ENCODE measurements at regions not wholly inside any gene's neighbourhood (a gene's known extent, or its start where the extent isn't known, plus 50 kb on each side); places are given as distances from the start of the nearest gene placed in this dataset.

GRCh38 chr7:21064698-21065648 is 278.3 kb upstream of the SP8 start:
- Mint-ChIP-seq H3K27ac (no peak overlapping the region), H3K27me3 (ENCODE audit: low read depth) (no peaks in the 10 kb centered on the region), H3K36me3 (no peaks in the 10 kb centered on the region), H3K4me3 (no peak overlapping the region), H3K4me1 (peaks cover 6% of the 10 kb centered on the region), H3K9me3 (no peaks in the 10 kb centered on the region)
- CTCF ChIA-PET, result no interaction called here
- POLR2A ChIA-PET, result no interaction called here
- TF ChIP-seq SMAD4 (CRISPR knock-in tag; IDR thresholded peaks at IDR 0.05) (no peak), ZNF425 (CRISPR knock-in tag; conservative IDR thresholded peaks at IDR 0.05) (no peak), ZNF219 (CRISPR knock-in tag; IDR thresholded peaks at IDR 0.05; ENCODE audit: borderline replicate concordance) (no peak), E2F1 (CRISPR knock-in tag; IDR thresholded peaks at IDR 0.05) (no peak), CBFB (CRISPR knock-in tag; IDR thresholded peaks at IDR 0.05; ENCODE audit: low read depth) (no peak), ZNF532 (CRISPR knock-in tag; IDR thresholded peaks at IDR 0.05; ENCODE audit: borderline replicate concordance) (no peak), ATF6 (CRISPR knock-in tag; IDR thresholded peaks at IDR 0.05) (no peak), ZMAT4 (CRISPR knock-in tag; IDR thresholded peaks at IDR 0.05) (no peak), USF2 (CRISPR knock-in tag; IDR thresholded peaks at IDR 0.05) (no peak), TCF7 (CRISPR knock-in tag; IDR thresholded peaks at IDR 0.05; ENCODE audit: low read depth) (no peak), TP53 (CRISPR knock-in tag; IDR thresholded peaks at IDR 0.05) (no peak), ATF1 (CRISPR knock-in tag; IDR thresholded peaks at IDR 0.05) (no peak), CTCF (IDR thresholded peaks at IDR 0.05) (no peak), SMAD3 (CRISPR knock-in tag; IDR thresholded peaks at IDR 0.05; ENCODE audit: borderline replicate concordance) (no peak), TEAD1 (CRISPR knock-in tag; IDR thresholded peaks at IDR 0.05) (no peak), NFE2L1 (CRISPR knock-in tag; IDR thresholded peaks at IDR 0.05) (no peak)
- DNase-seq (ENCODE audit: low spot score) (no peak), ATAC-seq (no peak)
